IMR-90 (cell line): ENCODE measurements at regions not wholly inside any gene's neighbourhood (a gene's known extent, or its start where the extent isn't known, plus 50 kb on each side); places are given as distances from the start of the nearest gene placed in this dataset.

ENCODE experiments used
- ATAC-seq: fragments of 200-7000 bp; cut with Tn5 transposase; 2 replicates; pipeline ENCODE4 v1.9.1; 2020; ENCODE audit warnings: low read depth, mild to moderate bottlenecking, moderate library complexity
- BruUV-seq: library from RNA; stranded (reverse); fragments of 400-500 nt; replicated peaks from 2 replicates; lab custom pipeline; 2021; lab: Mats Ljungman, UMichigan
- CTCF ChIA-PET: fragments of 300-600 bp; formaldehyde crosslinking; extraction: SDS; loops from one replicate; lab custom pipeline; 2021; ENCODE audit warnings: antibody characterized with exemption; lab: Yijun Ruan, JAX
- POLR2A ChIA-PET: fragments of 300-600 bp; sonication (Branson Sonifier 250); formaldehyde crosslinking; loops from one replicate; lab custom pipeline; 2022; ENCODE audit warnings: antibody characterized with exemption; ENCODE audit not compliant: unreplicated experiment; lab: Charles Lee
- DNase-seq: peaks from one replicate; pipeline ENCODE4 v3.0.0; 2013
- H2AFZ ChIP-seq: replicated peaks from 2 replicates; pipeline ENCODE3; 2013; ENCODE audit warnings: low read length, mild to moderate bottlenecking; ENCODE audit not compliant: poor library complexity
- H2AK5ac ChIP-seq: 2 replicates; pipeline ENCODE4 v1.6.1; 2013; ENCODE audit warnings: low read depth, low read length, inconsistent platforms
- H2AK9ac ChIP-seq: replicated peaks from 2 replicates; pipeline ENCODE3; 2013; ENCODE audit warnings: mild to moderate bottlenecking, low read depth, low read length, moderate library complexity; ENCODE audit not compliant: poor library complexity
- H2BK120ac ChIP-seq: 2 replicates; pipeline ENCODE4 v1.6.1; 2013; ENCODE audit warnings: low read depth, low read length, inconsistent platforms
- H2BK15ac ChIP-seq: 3 replicates; pipeline ENCODE4 v1.6.1; 2013; ENCODE audit warnings: low read depth, low read length, inconsistent platforms
- H2BK20ac ChIP-seq: 2 replicates; pipeline ENCODE4 v1.6.1; 2013; ENCODE audit warnings: low read depth, mild to moderate bottlenecking, inconsistent platforms, low read length, moderate library complexity
- H2BK5ac ChIP-seq: 2 replicates; pipeline ENCODE4 v1.6.1; 2013; ENCODE audit warnings: mild to moderate bottlenecking, low read depth, low read length, inconsistent platforms; ENCODE audit not compliant: poor library complexity, severe bottlenecking
- H3K14ac ChIP-seq: replicated peaks from 2 replicates; pipeline ENCODE4 v1.6.1; 2013; ENCODE audit warnings: low read depth, low read length, inconsistent platforms
- H3K18ac ChIP-seq: 2 replicates; pipeline ENCODE4 v1.6.1; 2013; ENCODE audit warnings: low read depth, low read length, control low read depth
- H3K23ac ChIP-seq: 2 replicates; pipeline ENCODE4 v1.6.1; 2013; ENCODE audit warnings: low read depth, low read length, inconsistent platforms
- H3K27ac ChIP-seq: 2 replicates; pipeline ENCODE4 v1.5.1; 2013; ENCODE audit warnings: mild to moderate bottlenecking, control low read depth, low read length; ENCODE audit not compliant: insufficient read depth
- H3K27me3 ChIP-seq: 2 replicates; pipeline ENCODE4 v1.6.1; 2013; ENCODE audit warnings: low read length; ENCODE audit not compliant: control insufficient read depth, insufficient read depth
- H3K36me3 ChIP-seq: 2 replicates; pipeline ENCODE4 v1.6.1; 2013; ENCODE audit warnings: low read length, mixed read lengths; ENCODE audit not compliant: control insufficient read depth, insufficient read depth
- H3K4ac ChIP-seq: 2 replicates; pipeline ENCODE4 v1.6.1; 2013; ENCODE audit warnings: low read depth, low read length, inconsistent platforms
- H3K4me1 ChIP-seq: 2 replicates; pipeline ENCODE4 v1.6.1; 2013; ENCODE audit warnings: low read length, mixed read lengths; ENCODE audit not compliant: control insufficient read depth, insufficient read depth
- H3K4me2 ChIP-seq: 2 replicates; pipeline ENCODE4 v1.6.1; 2013; ENCODE audit warnings: low read depth, mild to moderate bottlenecking, control low read depth, low read length, moderate library complexity
- H3K4me3 ChIP-seq: 2 replicates; pipeline ENCODE4 v1.5.1; 2013; ENCODE audit warnings: low read depth, mild to moderate bottlenecking, control low read depth, low read length, moderate library complexity; ENCODE audit not compliant: insufficient read depth
- H3K56ac ChIP-seq: 2 replicates; pipeline ENCODE4 v1.6.1; 2013; ENCODE audit warnings: low read length, inconsistent platforms; ENCODE audit not compliant: insufficient read depth; ENCODE audit errors: extremely low read depth
- H3K79me1 ChIP-seq, 2 experiments: 2 replicates each; pipeline ENCODE4 v1.6.1; 2013; ENCODE audit warnings: low read length in 2 of 2, inconsistent platforms in 1 of 2, low read depth in 1 of 2
- H3K9ac ChIP-seq: 2 replicates; pipeline ENCODE4 v1.6.1; 2013; ENCODE audit warnings: low read depth, low read length, control low read depth
- H3K9me1 ChIP-seq: 2 replicates; pipeline ENCODE4 v1.6.1; 2013; ENCODE audit warnings: low read length, inconsistent platforms; ENCODE audit not compliant: insufficient read depth
- H3K9me3 ChIP-seq: 2 replicates; pipeline ENCODE4 v1.6.1; 2013; ENCODE audit warnings: low read length; ENCODE audit not compliant: control insufficient read depth, insufficient read depth
- H4K20me1 ChIP-seq: 2 replicates; pipeline ENCODE4 v1.6.1; 2013; ENCODE audit warnings: low read length, inconsistent platforms; ENCODE audit not compliant: insufficient read depth
- H4K5ac ChIP-seq: 2 replicates; pipeline ENCODE4 v1.6.1; 2013; ENCODE audit warnings: mild to moderate bottlenecking, low read depth, low read length, control low read depth
- H4K8ac ChIP-seq, 2 experiments: 2 replicates each; pipeline ENCODE4 v1.6.1; 2013; ENCODE audit warnings: low read depth in 2 of 2, low read length in 2 of 2, control low read depth in 1 of 2, inconsistent platforms in 1 of 2
- H4K91ac ChIP-seq: 2 replicates; pipeline ENCODE4 v1.6.1; 2013; ENCODE audit warnings: low read depth, low read length, inconsistent platforms; ENCODE audit not compliant: insufficient read depth
- CEBPB ChIP-seq: IDR thresholded peaks from 2 replicates; pipeline ENCODE4 v1.6.1; 2012; ENCODE audit warnings: low read depth, low read length, improper control_type of control experiment
- CHD1 ChIP-seq: IDR thresholded peaks from 2 replicates; pipeline ENCODE4 v1.6.1; 2012; ENCODE audit warnings: low read depth, low read length, improper control_type of control experiment
- FOS ChIP-seq: fragments of 150-350 bp; IDR thresholded peaks from 2 replicates; pipeline ENCODE4 v1.6.1; 2016; ENCODE audit warnings: low read depth, low read length
- MAFK ChIP-seq: IDR thresholded peaks from 2 replicates; pipeline ENCODE4 v1.6.1; 2012; ENCODE audit warnings: low read depth, low read length, improper control_type of control experiment
- MXI1 ChIP-seq: IDR thresholded peaks from 2 replicates; pipeline ENCODE4 v1.6.1; 2012; ENCODE audit warnings: low read depth, mild to moderate bottlenecking, low read length, moderate library complexity, borderline replicate concordance
- NFE2L2 ChIP-seq: fragments of 150-350 bp; IDR thresholded peaks from 2 replicates; pipeline ENCODE4 v1.6.1; 2016; ENCODE audit warnings: low read depth, mild to moderate bottlenecking, low read length
- SMC3 ChIP-seq: fragments of 150-350 bp; IDR thresholded peaks from 2 replicates; pipeline ENCODE4 v1.6.1; 2016; ENCODE audit warnings: low read depth, mild to moderate bottlenecking, antibody characterized with exemption, low read length, moderate library complexity
- USF2 ChIP-seq: fragments of 150-350 bp; IDR thresholded peaks from 2 replicates; pipeline ENCODE4 v1.6.1; 2017; ENCODE audit warnings: mild to moderate bottlenecking, antibody characterized with exemption, low read length, low read depth
- WGBS, 2 experiments: methylation state at CpG; one replicate each; pipeline versions ENCODE4 v1.1.5 to v1.1.7; 2013; ENCODE audit warnings: missing lambda C conversion rate in 2 of 2; ENCODE audit not compliant: insufficient read length in 1 of 2; ENCODE audit errors: extremely low coverage in 2 of 2; 5-methylcytosine and 5-hydroxymethylcytosine counted together
- dilution Hi-C: fragments of 300-500 bp; cut with HindIII; formaldehyde crosslinking; loops from one replicate; pipeline ENCODE4 v1.14.3; 2018; ENCODE audit warnings: low sequenced_read_pairs; ENCODE audit not compliant: unreplicated experiment
- in situ Hi-C: fragments of 300-500 bp; cut with MboI; formaldehyde crosslinking; loops from 3 replicates; pipeline ENCODE4 v1.14.3; 2019; ENCODE audit warnings: low sequenced_read_pairs, inconsistent platforms, mixed read lengths
- intact Hi-C: fragments of 100-400 bp; cut with micrococcal nuclease; formaldehyde crosslinking; loops from 2 replicates; pipeline ENCODE4 v1.10.0; 2022
- TF ChIP-seq, protein P1 (sequence below): fragments of 150-350 bp; IDR thresholded peaks from 2 replicates; pipeline ENCODE4 v1.6.1; 2016; ENCODE audit warnings: low read depth, mild to moderate bottlenecking, low read length, moderate library complexity, borderline replicate concordance

DNA sequence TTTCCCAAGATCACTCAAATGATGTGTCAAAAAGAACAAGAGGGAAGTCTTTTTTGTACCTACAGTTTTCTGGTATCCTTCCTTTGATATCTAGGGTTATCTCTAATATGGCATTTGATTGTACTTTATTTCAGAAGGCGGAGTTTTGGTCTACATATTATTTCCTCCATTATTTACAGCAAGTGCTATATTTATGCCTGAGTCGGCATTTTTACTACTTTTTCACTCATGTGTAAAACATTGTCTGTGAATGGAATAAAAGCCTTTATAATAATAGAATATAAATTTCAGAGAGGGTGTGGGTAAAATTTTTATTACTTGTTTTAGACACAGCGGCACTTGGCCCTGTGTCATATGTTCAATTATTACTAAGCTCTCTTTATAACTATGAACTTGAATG lies 398.4 kb downstream of the BCKDHB start:
- Histone ChIP-seq H3K4me3 (no peak overlapping the region), H2BK20ac (no peak overlapping the region), H3K36me3 (no peaks in the 10 kb centered on the region), H4K5ac (no peak overlapping the region), H3K9ac (no peak overlapping the region), H4K91ac (no peak overlapping the region), H3K9me3 (no peaks in the 10 kb centered on the region), H2AFZ (no peak overlapping the region), H3K4me1 (peaks cover 4% of the 10 kb centered on the region; the same call in 1 of the 2 replicates), H3K14ac (no peak overlapping the region), H2BK15ac (no peak overlapping the region), H2AK9ac (no peak overlapping the region), H3K56ac (no peak overlapping the region), H3K27ac (no peak overlapping the region), H3K27me3 (no peaks in the 10 kb centered on the region), H4K20me1 (no peaks in the 10 kb centered on the region), H2BK5ac (no peak overlapping the region), H3K9me1 (no peaks in the 10 kb centered on the region), H3K4me2 (no peak overlapping the region), H3K4ac (no peak overlapping the region), H3K23ac (no peak overlapping the region), H3K18ac (no peak overlapping the region), H4K8ac (no peak overlapping the region), H2AK5ac (no peak overlapping the region), H2BK120ac (no peak overlapping the region), H3K79me1 (no peaks in the 10 kb centered on the region)
- ChIA-PET POLR2A (no interaction called here), CTCF (no interaction called here)
- no CpG with 5 or more reads among the region's 3 CpGs for WGBS, 2 experiments
- DNase-seq = no peak
- intact Hi-C loops = no loop called here
- in situ Hi-C loops = no loop called here
- BruUV-seq = no TSS peak
- ATAC-seq = no peak
- dilution Hi-C loops = no loop called here
- no peak for TF ChIP-seq MXI1
- no peak for TF ChIP-seq NFE2L2
- TF ChIP-seq CEBPB = no peak
- TF ChIP-seq MAFK = peak; percentile 96
- TF ChIP-seq SMC3 = no peak
- TF ChIP-seq USF2 = no peak
- TF ChIP-seq, protein P1, sequence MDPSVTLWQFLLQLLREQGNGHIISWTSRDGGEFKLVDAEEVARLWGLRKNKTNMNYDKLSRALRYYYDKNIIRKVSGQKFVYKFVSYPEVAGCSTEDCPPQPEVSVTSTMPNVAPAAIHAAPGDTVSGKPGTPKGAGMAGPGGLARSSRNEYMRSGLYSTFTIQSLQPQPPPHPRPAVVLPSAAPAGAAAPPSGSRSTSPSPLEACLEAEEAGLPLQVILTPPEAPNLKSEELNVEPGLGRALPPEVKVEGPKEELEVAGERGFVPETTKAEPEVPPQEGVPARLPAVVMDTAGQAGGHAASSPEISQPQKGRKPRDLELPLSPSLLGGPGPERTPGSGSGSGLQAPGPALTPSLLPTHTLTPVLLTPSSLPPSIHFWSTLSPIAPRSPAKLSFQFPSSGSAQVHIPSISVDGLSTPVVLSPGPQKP = no peak
- TF ChIP-seq FOS = no peak
- TF ChIP-seq CHD1 = no peak
